AG10803 (cell line): ENCODE measurements at regions not wholly inside any gene's neighbourhood (a gene's known extent, or its start where the extent isn't known, plus 50 kb on each side); places are given as distances from the start of the nearest gene placed in this dataset.

Source experiments
- DNase-seq: peaks from one replicate; pipeline ENCODE4 v3.0.0; 2010; ENCODE audit warnings: low read depth
- H3K4me3 ChIP-seq: 2 replicates; pipeline ENCODE4 v1.5.1; 2011; ENCODE audit warnings: mild to moderate bottlenecking, low read length, control low read depth
- TF ChIP-seq, protein P1 (sequence below): conservative IDR thresholded peaks from 2 replicates; pipeline ENCODE4 v1.5.1; 2011; ENCODE audit warnings: mild to moderate bottlenecking, low read length, control low read depth, inconsistent platforms

GRCh38 chr2:139518321-139518720 is 738.1 kb upstream of the NXPH2 start:
- H3K4me3 ChIP-seq: no peak overlapping the region
- DNase-seq: no peak
- TF ChIP-seq, protein P1, sequence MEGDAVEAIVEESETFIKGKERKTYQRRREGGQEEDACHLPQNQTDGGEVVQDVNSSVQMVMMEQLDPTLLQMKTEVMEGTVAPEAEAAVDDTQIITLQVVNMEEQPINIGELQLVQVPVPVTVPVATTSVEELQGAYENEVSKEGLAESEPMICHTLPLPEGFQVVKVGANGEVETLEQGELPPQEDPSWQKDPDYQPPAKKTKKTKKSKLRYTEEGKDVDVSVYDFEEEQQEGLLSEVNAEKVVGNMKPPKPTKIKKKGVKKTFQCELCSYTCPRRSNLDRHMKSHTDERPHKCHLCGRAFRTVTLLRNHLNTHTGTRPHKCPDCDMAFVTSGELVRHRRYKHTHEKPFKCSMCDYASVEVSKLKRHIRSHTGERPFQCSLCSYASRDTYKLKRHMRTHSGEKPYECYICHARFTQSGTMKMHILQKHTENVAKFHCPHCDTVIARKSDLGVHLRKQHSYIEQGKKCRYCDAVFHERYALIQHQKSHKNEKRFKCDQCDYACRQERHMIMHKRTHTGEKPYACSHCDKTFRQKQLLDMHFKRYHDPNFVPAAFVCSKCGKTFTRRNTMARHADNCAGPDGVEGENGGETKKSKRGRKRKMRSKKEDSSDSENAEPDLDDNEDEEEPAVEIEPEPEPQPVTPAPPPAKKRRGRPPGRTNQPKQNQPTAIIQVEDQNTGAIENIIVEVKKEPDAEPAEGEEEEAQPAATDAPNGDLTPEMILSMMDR: no peak

DNA sequence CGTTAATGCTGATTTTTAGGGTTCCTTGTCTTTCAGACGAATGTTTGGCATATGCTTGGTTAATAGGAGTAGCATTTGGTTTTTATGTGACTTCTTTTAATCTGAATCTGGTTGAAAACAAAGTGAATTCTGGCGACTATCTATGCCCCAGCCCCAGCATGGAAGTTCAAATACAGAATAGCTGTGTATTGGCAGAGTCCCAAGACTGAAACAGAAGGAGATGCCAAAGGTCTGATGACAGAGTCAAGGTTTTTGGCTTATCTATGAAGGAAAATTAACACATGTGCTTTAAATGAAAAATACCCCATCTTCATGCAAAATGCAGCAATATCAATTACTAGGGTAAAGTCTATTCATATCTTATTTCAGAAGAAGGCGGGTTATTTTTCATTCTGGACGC is 734.8 kb upstream of the NXPH2 start:
- no peak overlapping the region for H3K4me3 ChIP-seq
- TF ChIP-seq, protein P1: no peak
- no peak for DNase-seq

DNA sequence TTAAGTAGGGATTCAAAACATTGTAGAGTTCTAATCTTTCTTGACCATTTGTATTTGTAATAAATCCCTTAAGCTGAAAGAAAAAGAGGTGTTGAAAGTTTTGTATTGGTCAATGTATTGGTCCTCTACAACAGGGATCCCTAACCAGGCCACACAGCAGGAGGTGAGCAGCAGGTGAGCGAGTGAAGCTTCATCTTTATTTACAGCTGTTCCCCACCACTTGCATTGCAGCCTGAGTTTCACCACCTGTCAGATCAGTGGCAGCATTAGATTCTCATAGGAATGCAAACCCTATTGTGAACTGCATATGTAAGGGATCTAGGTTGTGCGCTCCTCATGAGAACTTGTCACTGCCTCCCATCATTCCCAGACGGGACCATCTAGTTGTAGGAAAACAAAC is 715.7 kb upstream of the NXPH2 start:
- H3K4me3 ChIP-seq: no peak overlapping the region
- TF ChIP-seq, protein P1: no peak
- no peak for DNase-seq

- H3K4me3 ChIP-seq: no peak overlapping the region
- TF ChIP-seq, protein P1: no peak
- DNase-seq: no peak
Observed at GRCh38 chr2:139492131-139492680, 712.0 kb upstream of the NXPH2 start.

DNA sequence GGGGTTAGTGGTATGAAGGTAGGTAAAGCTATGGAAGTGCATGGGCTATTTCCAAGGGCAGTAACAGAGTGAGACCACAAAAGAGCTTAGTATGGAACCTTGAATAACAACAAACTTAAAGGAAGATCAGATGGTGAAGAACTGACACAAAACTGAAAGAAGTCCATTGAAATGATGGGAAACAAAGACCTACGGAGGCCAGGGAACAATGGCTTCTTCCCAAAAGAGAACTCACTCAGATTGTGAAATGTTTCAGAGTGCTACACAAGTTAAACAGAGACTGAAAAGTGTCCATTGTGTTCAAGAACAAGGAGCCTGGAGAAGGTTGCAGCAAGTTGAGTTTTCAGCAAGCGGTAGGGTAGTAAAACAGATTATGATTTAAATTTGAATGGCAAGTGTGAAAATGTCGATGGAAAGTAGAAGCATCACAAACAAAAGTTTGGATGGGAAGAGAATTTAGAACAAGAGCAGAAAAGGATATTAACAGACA is 700.0 kb upstream of the NXPH2 start:
- no peak overlapping the region for H3K4me3 ChIP-seq
- no peak for DNase-seq
- TF ChIP-seq, protein P1: no peak

- DNase-seq: no peak
- TF ChIP-seq, protein P1: no peak
- no peak overlapping the region for H3K4me3 ChIP-seq
Observed at GRCh38 chr2:139478165-139478914, 698.1 kb upstream of the NXPH2 start.

DNA sequence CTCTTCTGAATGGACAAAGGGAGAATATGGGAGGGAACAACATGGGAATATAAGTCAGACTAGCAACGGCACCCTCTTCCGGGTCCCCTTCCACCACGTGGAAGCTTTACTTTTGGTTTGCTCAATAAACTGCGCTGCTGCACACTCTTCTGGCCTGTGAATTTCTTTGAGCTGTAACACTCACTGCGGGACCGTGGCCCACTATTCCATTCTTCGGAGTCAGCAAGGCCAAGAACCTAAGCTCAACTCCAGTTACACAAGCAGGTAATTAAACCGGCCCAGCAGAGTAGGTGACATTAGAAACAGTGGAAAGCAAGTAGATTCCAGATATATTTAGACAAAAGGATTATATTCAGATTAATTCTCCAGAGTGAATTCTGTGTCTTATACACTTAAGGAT is 697.4 kb upstream of the NXPH2 start:
- TF ChIP-seq, protein P1: no peak

More for the DNA sequence above, 697.4 kb upstream of the NXPH2 start:
- H3K4me3 ChIP-seq: no peak overlapping the region
- DNase-seq: no peak
